ENCODE measurements at regions not wholly inside any gene's neighbourhood (a gene's known extent, or its start where the extent isn't known, plus 50 kb on each side); places are given as distances from the start of the nearest gene placed in this dataset.

DNA sequence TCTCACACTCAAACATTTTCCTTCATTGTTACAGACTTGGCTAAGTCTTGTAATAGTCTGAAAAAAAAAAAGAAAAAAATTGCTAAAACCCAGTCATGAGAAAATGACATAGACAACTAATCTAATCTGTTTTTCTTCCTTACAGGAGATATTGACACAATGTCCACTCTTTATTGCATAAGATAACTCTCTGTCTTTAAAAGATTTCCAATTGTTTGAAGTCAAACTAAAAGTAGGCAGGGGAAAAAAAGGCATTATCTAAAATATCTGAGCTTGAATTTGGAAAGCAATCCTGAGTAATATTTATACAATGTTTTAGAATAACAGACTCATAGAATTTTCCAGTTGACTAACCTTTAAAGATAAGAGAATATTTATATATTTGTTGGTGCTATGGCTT is 233.0 kb upstream of the CEP162 start:
- TF ChIP-seq EZH2 (IDR thresholded peaks at IDR 0.05; ENCODE audit: borderline replicate concordance, low read length) = no peak
- TF ChIP-seq, protein P1, sequence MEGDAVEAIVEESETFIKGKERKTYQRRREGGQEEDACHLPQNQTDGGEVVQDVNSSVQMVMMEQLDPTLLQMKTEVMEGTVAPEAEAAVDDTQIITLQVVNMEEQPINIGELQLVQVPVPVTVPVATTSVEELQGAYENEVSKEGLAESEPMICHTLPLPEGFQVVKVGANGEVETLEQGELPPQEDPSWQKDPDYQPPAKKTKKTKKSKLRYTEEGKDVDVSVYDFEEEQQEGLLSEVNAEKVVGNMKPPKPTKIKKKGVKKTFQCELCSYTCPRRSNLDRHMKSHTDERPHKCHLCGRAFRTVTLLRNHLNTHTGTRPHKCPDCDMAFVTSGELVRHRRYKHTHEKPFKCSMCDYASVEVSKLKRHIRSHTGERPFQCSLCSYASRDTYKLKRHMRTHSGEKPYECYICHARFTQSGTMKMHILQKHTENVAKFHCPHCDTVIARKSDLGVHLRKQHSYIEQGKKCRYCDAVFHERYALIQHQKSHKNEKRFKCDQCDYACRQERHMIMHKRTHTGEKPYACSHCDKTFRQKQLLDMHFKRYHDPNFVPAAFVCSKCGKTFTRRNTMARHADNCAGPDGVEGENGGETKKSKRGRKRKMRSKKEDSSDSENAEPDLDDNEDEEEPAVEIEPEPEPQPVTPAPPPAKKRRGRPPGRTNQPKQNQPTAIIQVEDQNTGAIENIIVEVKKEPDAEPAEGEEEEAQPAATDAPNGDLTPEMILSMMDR (conservative IDR thresholded peaks at IDR 0.05 in 1 of 2, IDR thresholded peaks at IDR 0.05 in 1 of 2; ENCODE audit: extremely low read depth in 1 of 2, insufficient read depth in 1 of 2, low read depth in 1 of 2, low read length in 2 of 2) = no peak

All from mammary epithelial cell (primary cell).